Stomach (tissue), 8 donors: ENCODE measurements at regions not wholly inside any gene's neighbourhood (a gene's known extent, or its start where the extent isn't known, plus 50 kb on each side); places are given as distances from the start of the nearest gene placed in this dataset.

ENCODE experiments used
- DNase-seq, 2 donors: peaks; one replicate each; pipeline versions ENCODE4 v3.0.0 to v3.0.0-alpha.2; 2013 to 2019
- H3K27ac ChIP-seq, 5 donors: fragments of 200-600 bp in 4 of 5; sonication (generic) in 4 of 5; one replicate each; pipeline ENCODE4 v1.5.1; 2013 to 2019; ENCODE audit warnings: mild to moderate bottlenecking in 1 of 5, moderate library complexity in 1 of 5
- H3K27me3 ChIP-seq, 3 donors: fragments of 200-600 bp; sonication (generic); one replicate each; pipeline ENCODE4 v1.5.1; 2017 to 2019; ENCODE audit warnings: mixed run types in 1 of 3
- H3K36me3 ChIP-seq, 4 donors: fragments of 200-600 bp; sonication (generic); 1 replicate in 3 of 4; 2 replicates in 1 of 4; pipeline ENCODE4 v1.5.1; 2016 to 2019
- H3K4me1 ChIP-seq, 4 donors: fragments of 200-600 bp; sonication (generic); one replicate each; pipeline ENCODE4 v1.5.1; 2016 to 2019
- H3K4me3 ChIP-seq, 4 donors: fragments of 200-600 bp; sonication (generic) in 3 of 4; one replicate each; pipeline ENCODE4 v1.5.1; 2016 to 2019; ENCODE audit warnings: mild to moderate bottlenecking in 1 of 4
- H3K9me3 ChIP-seq, 4 donors: fragments of 200-600 bp; sonication (generic); one replicate each; pipeline ENCODE4 v1.5.1; 2016 to 2019
- CTCF ChIP-seq, 7 experiments: fragments of 450-650 bp in 4 of 7; fragments of 200-600 bp in 3 of 7; sonication (generic) in 3 of 7; IDR thresholded peaks; one replicate each; pipeline ENCODE4 v1.5.1; 2016 to 2019; ENCODE audit warnings: antibody characterized with exemption in 7 of 7, control low read depth in 2 of 7, mild to moderate bottlenecking in 1 of 7
- EP300 ChIP-seq: sonication (generic); formaldehyde crosslinking; IDR thresholded peaks from one replicate; pipeline ENCODE4 v1.6.1; 2017; ENCODE audit warnings: antibody characterized with exemption
- POLR2A ChIP-seq, 4 donors: fragments of 450-650 bp; IDR thresholded peaks; one replicate each; pipeline ENCODE4 v1.6.1; 2016; ENCODE audit warnings: antibody characterized with exemption in 4 of 4, control low read depth in 2 of 4, mild to moderate bottlenecking in 1 of 4, moderate library complexity in 1 of 4
- POLR2AphosphoS5 ChIP-seq, 3 donors: sonication (generic); formaldehyde crosslinking; IDR thresholded peaks; one replicate each; pipeline ENCODE4 v1.6.1; 2016; ENCODE audit warnings: antibody characterized with exemption in 3 of 3
- WGBS, 5 donors: extraction: QIAGEN DNeasy Blood & Tissue Kit in 3 of 5; methylation state at CpG; one replicate each; pipeline versions ENCODE4 v1.1.5 to v1.1.7; 2013 to 2018; 5-methylcytosine and 5-hydroxymethylcytosine counted together
- intact Hi-C: fragments of 100-400 bp; cut with DNase I; formaldehyde crosslinking; loops from one replicate; pipeline ENCODE4 v1.15.1; 2023; ENCODE audit warnings: low total_unique reads
- donor health status: healthy with polysubstance abuse.
- donor health status: Bipolar disorder and iron deficiency.
- donor health status: healthy.

- 78 to 87% (median 81%) methylated on average over 12 of the region's 12 CpGs for WGBS, 5 donors
- Histone ChIP-seq H3K27me3 (no peaks in the 10 kb centered on the region), H3K36me3 (no peaks in the 10 kb centered on the region), H3K9me3 (peaks cover 0 to 47% (median 12%) of the 10 kb centered on the region in 4 donors), H3K27ac (no peak overlapping the region), H3K4me3 (no peak overlapping the region), H3K4me1 (no peaks in the 10 kb centered on the region)
- intact Hi-C loops, result no loop called here
- DNase-seq, result peak in 1 of 2 donors; percentile 8
- TF ChIP-seq POLR2AphosphoS5 (IDR thresholded peaks at IDR 0.05), result no peak
- TF ChIP-seq CTCF (IDR thresholded peaks at IDR 0.05), result no peak
- no peak for TF ChIP-seq POLR2A (IDR thresholded peaks at IDR 0.05)
- TF ChIP-seq EP300, result no peak
Measured at GRCh38 chrX:572538-573124, 58.0 kb upstream of the SHOX start.

GRCh38 chrX:574251-574650, 56.3 kb upstream of the SHOX start:
- Histone ChIP-seq H3K36me3 (no peaks in the 10 kb centered on the region), H3K4me3 (no peak overlapping the region), H3K27ac (no peak overlapping the region), H3K4me1 (no peaks in the 10 kb centered on the region), H3K9me3 (peaks cover 0 to 41% (median 12%) of the 10 kb centered on the region in 4 donors), H3K27me3 (no peaks in the 10 kb centered on the region)
- peak in 1 of 2 donors; percentile 11 for DNase-seq
- TF ChIP-seq POLR2AphosphoS5 (IDR thresholded peaks at IDR 0.05), result no peak
- no peak for TF ChIP-seq EP300
- no peak for TF ChIP-seq POLR2A (IDR thresholded peaks at IDR 0.05)
- WGBS, 5 donors, result 66 to 86% (median 82%) methylated on average over 13 to 14 of the region's 14 CpGs
- intact Hi-C loops, result no loop called here

GRCh38 chrX:574830-575229, 55.8 kb upstream of the SHOX start:
- Histone ChIP-seq H3K27me3 (no peaks in the 10 kb centered on the region), H3K4me3 (no peak overlapping the region), H3K36me3 (no peaks in the 10 kb centered on the region), H3K27ac (no peak overlapping the region), H3K9me3 (peaks cover 0 to 41% (median 12%) of the 10 kb centered on the region in 4 donors), H3K4me1 (no peaks in the 10 kb centered on the region)
- 67 to 85% (median 78%) methylated on average over 6 of the region's 6 CpGs for WGBS, 5 donors
- DNase-seq, result peak in 1 of 2 donors; percentile 12
- intact Hi-C loops, result no loop called here
- TF ChIP-seq POLR2A (IDR thresholded peaks at IDR 0.05), result no peak
- no peak for TF ChIP-seq CTCF (IDR thresholded peaks at IDR 0.05)
- TF ChIP-seq EP300, result no peak
- no peak for TF ChIP-seq POLR2AphosphoS5 (IDR thresholded peaks at IDR 0.05)

- intact Hi-C loops, result no loop called here
- no peak overlapping the region for H3K4me3 ChIP-seq
- H3K4me1 ChIP-seq, result no peaks in the 10 kb centered on the region
- no peak overlapping the region for H3K27ac ChIP-seq
- H3K36me3 ChIP-seq, result no peaks in the 10 kb centered on the region
- TF ChIP-seq EP300 (no peak), POLR2A (IDR thresholded peaks at IDR 0.05) (no peak), POLR2AphosphoS5 (IDR thresholded peaks at IDR 0.05) (no peak), CTCF (IDR thresholded peaks at IDR 0.05) (no peak)
- H3K9me3 ChIP-seq, result peaks cover 0 to 36% (median 12%) of the 10 kb centered on the region in 4 donors
- no peaks in the 10 kb centered on the region for H3K27me3 ChIP-seq
- peak in 1 of 2 donors; percentile 60 for DNase-seq
- 77 to 90% (median 83%) methylated on average over 7 of the region's 7 CpGs for WGBS, 5 donors
Measured at GRCh38 chrX:576904-577560, 53.6 kb upstream of the SHOX start.

GRCh38 chrX:578531-578930, 52.1 kb upstream of the SHOX start:
- Histone ChIP-seq H3K27ac (no peak overlapping the region), H3K36me3 (no peaks in the 10 kb centered on the region), H3K4me3 (no peak overlapping the region), H3K27me3 (no peaks in the 10 kb centered on the region), H3K9me3 (peaks cover 0 to 34% (median 12%) of the 10 kb centered on the region in 4 donors), H3K4me1 (no peaks in the 10 kb centered on the region)
- DNase-seq, result peak in 1 of 2 donors; percentile 45
- WGBS, 5 donors, result 48 to 62% (median 59%) methylated on average over 9 of the region's 9 CpGs
- TF ChIP-seq POLR2AphosphoS5 (IDR thresholded peaks at IDR 0.05), result no peak
- TF ChIP-seq CTCF (IDR thresholded peaks at IDR 0.05), result no peak
- TF ChIP-seq POLR2A (IDR thresholded peaks at IDR 0.05), result no peak
- no peak for TF ChIP-seq EP300
- intact Hi-C loops, result no loop called here
